Heart left ventricle (tissue), 16 donors: ENCODE measurements at regions not wholly inside any gene's neighbourhood (a gene's known extent, or its start where the extent isn't known, plus 50 kb on each side); places are given as distances from the start of the nearest gene placed in this dataset.

ENCODE experiments used
- ATAC-seq, 4 donors: fragments of 200-7000 bp; cut with Tn5 transposase; one replicate each; pipeline ENCODE4 v1.9.1; 2020 to 2022; ENCODE audit warnings: moderate library complexity in 4 of 4, mild to moderate bottlenecking in 3 of 4, moderate number of reproducible peaks in 1 of 4
- DNase-seq, 5 donors: peaks; one replicate each; pipeline ENCODE4 v3.0.0-alpha.2; 2020
- H3K27ac ChIP-seq, 12 donors: fragments of 200-600 bp; sonication (generic) in 4 of 12; one replicate each; pipeline versions ENCODE4 v1.5.0 to v1.8.0; 2016 to 2022; ENCODE audit warnings: mild to moderate bottlenecking in 2 of 12
- H3K27me3 ChIP-seq, 9 donors: fragments of 200-600 bp; sonication (generic) in 2 of 9; one replicate each; pipeline versions ENCODE4 v1.5.1 to v1.8.0; 2016 to 2022; ENCODE audit warnings: mild to moderate bottlenecking in 3 of 9
- H3K36me3 ChIP-seq, 9 donors: fragments of 200-600 bp; sonication (generic) in 2 of 9; one replicate each; pipeline versions ENCODE4 v1.5.0 to v1.8.0; 2018 to 2022; ENCODE audit warnings: mild to moderate bottlenecking in 2 of 9
- H3K4me1 ChIP-seq, 12 donors: fragments of 200-600 bp; sonication (generic) in 4 of 12; one replicate each; pipeline versions ENCODE4 v1.5.0 to v1.8.0; 2016 to 2022; ENCODE audit warnings: mild to moderate bottlenecking in 3 of 12
- H3K4me3 ChIP-seq, 12 donors: fragments of 200-600 bp; sonication (generic) in 4 of 12; one replicate each; pipeline versions ENCODE4 v1.5.0 to v1.8.0; 2017 to 2022; ENCODE audit warnings: mild to moderate bottlenecking in 9 of 12, moderate library complexity in 4 of 12
- H3K9me3 ChIP-seq, 12 donors: fragments of 200-600 bp; sonication (generic) in 4 of 12; one replicate each; pipeline versions ENCODE4 v1.5.0 to v1.8.0; 2016 to 2022; ENCODE audit warnings: mild to moderate bottlenecking in 1 of 12
- POLR2A ChIP-seq, 2 donors: fragments of 450-650 bp; IDR thresholded peaks; one replicate each; pipeline ENCODE4 v1.6.1; 2017; ENCODE audit warnings: antibody characterized with exemption in 2 of 2, mild to moderate bottlenecking in 2 of 2, moderate library complexity in 2 of 2
- WGBS, 4 donors: extraction: QIAGEN DNeasy Blood & Tissue Kit in 2 of 4; methylation state at CpG; one replicate each; pipeline versions ENCODE4 v1.1.5 to v1.1.7; 2013 to 2018; 5-methylcytosine and 5-hydroxymethylcytosine counted together
- intact Hi-C, 10 donors: fragments of 100-400 bp; cut with DNase I; formaldehyde crosslinking; loops; one replicate each; pipeline versions ENCODE4 v1.11.1 to v1.14.2; 2022
- TF ChIP-seq, protein P1 (sequence below), 12 donors: fragments of 200-600 bp; sonication (generic) in 4 of 12; IDR thresholded peaks; one replicate each; pipeline versions ENCODE4 v1.5.0 to v1.8.0; 2018 to 2022; ENCODE audit warnings: antibody characterized with exemption in 12 of 12, mild to moderate bottlenecking in 5 of 12
- donor health status: ischemic (EF 13 %, LVEDD 7.1; RV severe dilation, severe dysfunction).
- donor health status: healthy with polysubstance abuse.
- donor health status: DM: no; HTN: yes; CAD: no.
- donor health status: DM: no; HTN: no; CAD: no.
- donor health status: ischemic (EF 25% LVEDD 6.9; RV normal size, moderate dysfunction).
- donor health status: ischemic (EF 25% LVEDD 5.7; RV mildly dilated, moderate dysfunction).
- donor health status: healthy.
- donor health status: DM: yes; HTN: yes; CAD: no.
- donor health status: ischemic (EF 35%, LVEDD 5.7; RV mildly dilated, moderate dysfunction).
- donor health status: nonischemic (EF 11% LVEDD 7.7; RV severe dilation, severe dysfunction).
- donor health status: DM: yes; HTN: yes; CAD: no.
- donor health status: PGD.
- donor health status: ischemic (EF 29% LVEDD 5.4; RV normal size, mild dysfunction).
- donor health status: nonischemic (EF 23%, LVEDD 6.1; RV moderate dilation, normal function).

DNA sequence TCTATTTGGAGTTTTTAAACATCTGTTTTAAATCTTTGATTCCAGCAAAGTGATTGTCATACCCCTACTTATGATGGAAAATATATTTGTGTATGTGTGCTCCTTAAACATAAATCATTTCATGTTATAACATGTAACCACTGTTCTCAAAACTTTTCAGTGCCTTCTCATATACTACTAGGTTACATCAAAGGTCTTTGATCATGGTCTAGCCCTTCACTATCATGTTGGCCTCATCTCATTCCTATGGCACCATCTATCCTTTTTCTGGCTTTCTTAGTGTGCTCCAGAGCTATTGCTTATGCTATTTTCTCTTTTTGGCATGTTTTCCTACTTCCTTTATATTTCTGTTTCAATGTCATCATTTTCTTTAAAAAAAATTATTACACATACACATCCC is 367.9 kb upstream of the SLC39A10 start:
- Histone ChIP-seq H3K27ac (no peak overlapping the region), H3K27me3 (no peaks in the 10 kb centered on the region), H3K4me1 (no peaks in the 10 kb centered on the region), H3K36me3 (no peaks in the 10 kb centered on the region), H3K9me3 (peaks cover 0 to 2% (median 0%) of the 10 kb centered on the region in 12 donors), H3K4me3 (no peak overlapping the region)
- ATAC-seq (no peak), DNase-seq (no peak)
- intact Hi-C loops, result no loop called here
- TF ChIP-seq POLR2A (IDR thresholded peaks at IDR 0.05), result no peak
- TF ChIP-seq, protein P1, sequence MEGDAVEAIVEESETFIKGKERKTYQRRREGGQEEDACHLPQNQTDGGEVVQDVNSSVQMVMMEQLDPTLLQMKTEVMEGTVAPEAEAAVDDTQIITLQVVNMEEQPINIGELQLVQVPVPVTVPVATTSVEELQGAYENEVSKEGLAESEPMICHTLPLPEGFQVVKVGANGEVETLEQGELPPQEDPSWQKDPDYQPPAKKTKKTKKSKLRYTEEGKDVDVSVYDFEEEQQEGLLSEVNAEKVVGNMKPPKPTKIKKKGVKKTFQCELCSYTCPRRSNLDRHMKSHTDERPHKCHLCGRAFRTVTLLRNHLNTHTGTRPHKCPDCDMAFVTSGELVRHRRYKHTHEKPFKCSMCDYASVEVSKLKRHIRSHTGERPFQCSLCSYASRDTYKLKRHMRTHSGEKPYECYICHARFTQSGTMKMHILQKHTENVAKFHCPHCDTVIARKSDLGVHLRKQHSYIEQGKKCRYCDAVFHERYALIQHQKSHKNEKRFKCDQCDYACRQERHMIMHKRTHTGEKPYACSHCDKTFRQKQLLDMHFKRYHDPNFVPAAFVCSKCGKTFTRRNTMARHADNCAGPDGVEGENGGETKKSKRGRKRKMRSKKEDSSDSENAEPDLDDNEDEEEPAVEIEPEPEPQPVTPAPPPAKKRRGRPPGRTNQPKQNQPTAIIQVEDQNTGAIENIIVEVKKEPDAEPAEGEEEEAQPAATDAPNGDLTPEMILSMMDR (IDR thresholded peaks at IDR 0.05), result no peak

GRCh38 chr2:195279840-195280427 is 377.1 kb upstream of the SLC39A10 start:
- intact Hi-C loops, result no loop called here
- TF ChIP-seq, protein P1 (IDR thresholded peaks at IDR 0.05), result no peak
- no peak for TF ChIP-seq POLR2A (IDR thresholded peaks at IDR 0.05)
- ATAC-seq (no peak), DNase-seq (no peak)
- Histone ChIP-seq H3K4me3 (no peak overlapping the region), H3K27me3 (no peaks in the 10 kb centered on the region), H3K27ac (no peak overlapping the region), H3K36me3 (no peaks in the 10 kb centered on the region), H3K9me3 (no peaks in the 10 kb centered on the region), H3K4me1 (no peaks in the 10 kb centered on the region)
- WGBS, 4 donors, result 40 to 57% (median 50%) methylated on average over 1 of the region's 1 CpG

DNA sequence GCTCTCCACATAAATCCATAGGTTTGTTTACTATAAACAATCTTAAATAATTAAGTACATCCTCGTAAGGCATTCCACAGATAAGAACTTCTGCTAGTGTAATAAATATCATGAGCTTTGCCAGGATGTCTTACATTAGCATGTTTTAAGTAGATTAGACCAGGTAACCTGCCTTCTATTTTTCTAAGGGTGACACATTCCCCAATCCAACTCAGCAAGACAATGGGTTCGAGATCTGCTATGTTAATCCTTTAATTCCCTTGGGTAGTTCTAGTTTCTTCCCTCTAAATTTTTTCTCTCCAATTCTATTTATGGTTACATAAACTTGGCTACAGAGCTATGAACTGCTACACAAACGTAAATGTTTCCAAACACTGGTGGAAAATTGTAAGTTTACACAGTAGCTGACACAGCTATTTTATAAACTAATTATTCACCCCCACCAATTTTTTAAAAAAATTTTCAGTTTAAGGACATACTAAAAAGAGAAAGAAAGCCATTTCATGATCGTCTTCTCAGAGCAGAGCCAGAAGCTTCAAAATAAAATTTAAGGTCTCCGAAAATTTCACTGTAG is 386.5 kb upstream of the SLC39A10 start:
- Histone ChIP-seq H3K27ac (no peak overlapping the region), H3K27me3 (no peaks in the 10 kb centered on the region), H3K36me3 (no peaks in the 10 kb centered on the region), H3K4me1 (no peaks in the 10 kb centered on the region), H3K4me3 (no peak overlapping the region), H3K9me3 (no peaks in the 10 kb centered on the region)
- ATAC-seq (no peak), DNase-seq (no peak)
- intact Hi-C loops, result no loop called here
- WGBS, 4 donors, result 57 to 63% (median 59%) methylated on average over 5 of the region's 5 CpGs
- TF ChIP-seq, protein P1 (IDR thresholded peaks at IDR 0.05), result no peak
- no peak for TF ChIP-seq POLR2A (IDR thresholded peaks at IDR 0.05)

- H3K9me3 ChIP-seq, result no peaks in the 10 kb centered on the region
- ATAC-seq (no peak), DNase-seq (peak in 1 of 5 donors; percentile 52)
- WGBS, 4 donors, result 71 to 85% (median 82%) methylated on average over 6 of the region's 6 CpGs
- no peaks in the 10 kb centered on the region for H3K4me1 ChIP-seq
- H3K27ac ChIP-seq, result no peak overlapping the region
- no peaks in the 10 kb centered on the region for H3K27me3 ChIP-seq
- H3K36me3 ChIP-seq, result no peaks in the 10 kb centered on the region
- no peak overlapping the region for H3K4me3 ChIP-seq
- intact Hi-C loops, result no loop called here
- TF ChIP-seq POLR2A (IDR thresholded peaks at IDR 0.05), result no peak
- TF ChIP-seq, protein P1 (IDR thresholded peaks at IDR 0.05), result no peak
Observed at GRCh38 chr2:195269220-195269619, 387.8 kb upstream of the SLC39A10 start.
